Fibroblast of villous mesenchyme (primary cell): ENCODE measurements at regions not wholly inside any gene's neighbourhood (a gene's known extent, or its start where the extent isn't known, plus 50 kb on each side); places are given as distances from the start of the nearest gene placed in this dataset.
A peak's percentile ranks its signal among the peaks of the same experiment; 100 is the strongest.
"Not testable (repeated sequence)": the region's sequence is repeated elsewhere in the genome, so short reads cannot be mapped to it uniquely, and the experiment has no call there.

ENCODE experiments used
- DNase-seq: peaks from one replicate; pipeline ENCODE4 v3.0.0-alpha.2; 2010; ENCODE audit warnings: low read depth
- H3K4me3 ChIP-seq: 2 replicates; pipeline ENCODE4 v1.5.1; 2011; ENCODE audit warnings: low read depth, mild to moderate bottlenecking, low read length
- TF ChIP-seq, protein P1 (sequence below): IDR thresholded peaks from 2 replicates; pipeline ENCODE4 v1.5.1; 2012; ENCODE audit warnings: low read depth, mild to moderate bottlenecking, low read length; ENCODE audit not compliant: insufficient read depth

DNA sequence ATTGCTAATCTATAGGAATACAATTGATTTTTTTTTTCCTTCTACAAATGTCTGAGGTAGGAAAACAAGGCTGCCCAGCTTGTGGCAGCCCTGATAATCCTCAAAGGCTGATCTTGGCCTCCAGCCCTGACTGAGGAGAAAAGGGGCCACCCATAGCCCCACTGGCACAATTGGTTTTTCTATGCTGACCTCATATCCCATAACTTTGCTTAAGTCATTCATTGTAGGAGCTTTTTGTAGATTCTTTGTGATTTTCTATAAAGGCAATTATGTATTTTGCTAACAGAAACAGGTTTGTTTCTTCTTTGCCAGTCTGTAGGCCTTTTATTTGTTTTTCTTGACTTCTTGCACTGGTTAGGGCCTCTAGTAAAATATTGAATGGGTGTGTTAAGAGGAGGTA, 80.2 kb upstream of the C15orf39 start:
- no peak for DNase-seq
- H3K4me3 ChIP-seq, result no peak overlapping the region
- TF ChIP-seq, protein P1, sequence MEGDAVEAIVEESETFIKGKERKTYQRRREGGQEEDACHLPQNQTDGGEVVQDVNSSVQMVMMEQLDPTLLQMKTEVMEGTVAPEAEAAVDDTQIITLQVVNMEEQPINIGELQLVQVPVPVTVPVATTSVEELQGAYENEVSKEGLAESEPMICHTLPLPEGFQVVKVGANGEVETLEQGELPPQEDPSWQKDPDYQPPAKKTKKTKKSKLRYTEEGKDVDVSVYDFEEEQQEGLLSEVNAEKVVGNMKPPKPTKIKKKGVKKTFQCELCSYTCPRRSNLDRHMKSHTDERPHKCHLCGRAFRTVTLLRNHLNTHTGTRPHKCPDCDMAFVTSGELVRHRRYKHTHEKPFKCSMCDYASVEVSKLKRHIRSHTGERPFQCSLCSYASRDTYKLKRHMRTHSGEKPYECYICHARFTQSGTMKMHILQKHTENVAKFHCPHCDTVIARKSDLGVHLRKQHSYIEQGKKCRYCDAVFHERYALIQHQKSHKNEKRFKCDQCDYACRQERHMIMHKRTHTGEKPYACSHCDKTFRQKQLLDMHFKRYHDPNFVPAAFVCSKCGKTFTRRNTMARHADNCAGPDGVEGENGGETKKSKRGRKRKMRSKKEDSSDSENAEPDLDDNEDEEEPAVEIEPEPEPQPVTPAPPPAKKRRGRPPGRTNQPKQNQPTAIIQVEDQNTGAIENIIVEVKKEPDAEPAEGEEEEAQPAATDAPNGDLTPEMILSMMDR, result no peak

DNA sequence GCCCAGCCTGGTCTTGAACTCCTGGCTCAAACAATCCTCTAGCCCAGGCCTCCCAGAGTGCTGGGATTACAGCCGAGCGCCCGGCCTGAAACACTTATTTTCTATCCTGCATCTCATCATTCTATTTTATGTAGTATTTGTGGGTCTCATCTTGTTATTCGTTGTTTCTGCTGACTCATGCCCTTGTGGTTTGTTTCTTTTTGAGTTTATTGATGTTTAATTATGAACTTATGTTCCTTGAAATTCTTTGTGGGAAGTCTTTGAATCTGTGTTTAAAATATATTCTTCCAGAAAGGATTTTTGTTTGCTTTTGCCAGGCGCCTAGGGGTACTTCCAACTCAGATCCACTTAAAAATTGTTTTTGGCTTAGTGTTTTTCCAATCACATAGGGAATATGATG, 78.3 kb upstream of the C15orf39 start:
- peak; percentile 97 for DNase-seq
- H3K4me3 ChIP-seq, result no peak overlapping the region
- TF ChIP-seq, protein P1, result no peak

DNA sequence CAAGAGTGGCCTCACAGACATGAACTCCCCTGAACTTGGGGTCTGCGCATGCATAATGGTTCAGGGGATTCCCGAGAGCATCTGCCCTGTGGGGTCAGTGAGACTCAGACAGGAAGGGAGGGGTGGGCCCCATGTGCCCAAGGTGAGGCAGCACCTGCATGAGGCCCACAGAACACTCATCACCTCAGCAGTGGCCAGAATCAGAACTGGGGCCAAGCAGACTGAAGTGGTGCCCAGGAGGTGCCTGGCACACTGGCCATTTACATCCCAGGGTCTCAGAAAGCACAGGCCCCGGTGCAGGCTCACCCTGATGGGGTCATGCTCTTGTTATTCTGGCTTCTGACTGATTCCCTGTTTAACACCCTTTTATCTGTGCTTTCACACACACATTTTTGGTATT, 77.4 kb upstream of the C15orf39 start:
- not testable (repeated sequence) for H3K4me3 ChIP-seq, DNase-seq

DNA sequence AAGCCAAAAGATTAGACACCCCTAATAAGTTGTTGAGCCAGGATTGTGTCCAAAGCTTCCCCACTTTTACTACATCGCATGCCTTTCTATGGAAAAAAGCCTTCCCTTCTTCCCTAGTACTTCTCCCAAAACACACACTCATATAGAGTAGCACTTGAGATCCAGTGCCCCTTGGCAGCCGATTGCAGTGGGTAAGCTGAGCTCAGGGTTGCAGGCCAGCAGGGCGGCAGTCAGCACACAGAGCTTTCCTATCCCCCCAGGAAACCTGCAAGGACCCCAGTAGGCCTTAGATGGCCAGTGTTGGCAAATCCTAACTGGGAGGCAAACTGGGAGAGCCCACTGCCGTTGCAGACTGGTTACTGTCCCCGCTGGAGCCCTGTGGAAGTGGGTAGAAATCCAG, 75.7 kb upstream of the C15orf39 start:
- DNase-seq, result no peak
- TF ChIP-seq, protein P1, result no peak
- no peak overlapping the region for H3K4me3 ChIP-seq

DNA sequence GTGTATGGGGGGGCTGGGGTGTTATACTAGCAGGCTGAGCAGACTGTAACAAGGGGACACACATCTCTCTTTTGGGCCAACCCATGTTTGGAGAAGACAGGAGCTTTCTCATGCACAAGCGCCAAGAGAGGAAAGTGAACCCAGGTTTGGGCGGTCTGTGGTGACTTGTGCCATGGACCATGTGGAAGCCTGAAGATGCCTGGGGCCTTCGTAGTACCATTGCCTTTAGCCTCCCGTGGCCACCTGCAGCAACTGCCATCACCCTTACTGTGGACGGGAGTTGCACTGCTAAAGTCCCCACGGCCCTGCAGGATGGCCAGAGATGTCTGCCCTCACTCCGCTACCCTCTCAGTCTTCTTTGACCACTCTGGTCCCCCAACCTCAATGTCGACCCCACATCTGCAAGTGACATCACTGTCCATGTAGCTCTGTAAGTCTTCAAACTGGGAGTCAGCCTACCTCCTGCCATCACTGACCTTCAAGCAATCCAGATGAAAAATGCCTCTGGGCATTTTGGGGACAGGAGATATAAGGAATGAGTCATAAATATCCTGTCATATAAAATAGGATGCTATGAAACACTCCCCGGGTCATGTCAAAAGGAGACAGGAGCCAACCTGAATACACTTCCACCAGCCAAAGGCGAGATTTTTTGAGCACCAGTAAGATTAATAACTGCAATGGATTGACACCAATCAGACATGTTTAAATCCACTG, 74.7 kb upstream of the C15orf39 start:
- TF ChIP-seq, protein P1, result no peak
- no peak overlapping the region for H3K4me3 ChIP-seq
- DNase-seq, result no peak

DNA sequence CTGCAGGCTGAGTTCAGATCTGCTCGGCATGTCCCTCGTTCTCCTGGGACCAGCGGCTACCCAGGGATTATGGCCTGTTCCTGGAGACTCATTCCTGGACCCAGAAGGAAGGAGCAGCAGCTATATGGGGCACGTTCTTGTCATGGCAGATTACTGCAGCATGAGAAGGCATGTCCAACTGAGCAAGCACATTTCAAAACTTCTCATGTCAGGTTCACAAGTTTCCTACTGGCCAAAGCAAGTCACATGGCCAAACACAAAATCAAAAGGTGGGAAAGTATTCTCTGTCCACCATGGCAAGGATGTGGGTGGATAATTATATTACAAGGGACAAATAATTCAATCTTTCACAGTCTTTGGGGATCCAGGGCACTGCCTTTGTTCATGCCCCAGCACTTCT, 71.9 kb upstream of the C15orf39 start:
- no peak overlapping the region for H3K4me3 ChIP-seq
- TF ChIP-seq, protein P1, result no peak
- DNase-seq, result no peak

DNA sequence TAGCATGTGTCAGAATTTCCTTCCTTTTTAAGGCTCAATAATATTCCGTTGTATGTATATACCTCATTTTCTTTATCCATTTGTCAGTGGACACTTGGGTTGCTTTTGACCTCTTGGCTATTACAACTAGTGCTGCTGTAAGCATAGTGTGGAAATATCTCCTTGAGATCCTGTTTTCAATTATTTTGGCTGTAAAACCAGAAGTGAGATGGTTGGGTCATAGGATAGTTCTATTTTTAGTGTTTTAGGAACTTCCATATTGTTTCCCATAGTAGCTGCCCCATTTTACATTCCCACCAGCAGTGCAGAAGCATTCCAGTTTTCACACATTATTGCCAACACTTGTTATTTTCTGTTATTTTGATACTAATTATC, 70.4 kb upstream of the C15orf39 start:
- TF ChIP-seq, protein P1, result no peak
- peak; percentile 72 for DNase-seq
- no peak overlapping the region for H3K4me3 ChIP-seq
